GM12874 (cell line): ENCODE measurements at regions not wholly inside any gene's neighbourhood (a gene's known extent, or its start where the extent isn't known, plus 50 kb on each side); places are given as distances from the start of the nearest gene placed in this dataset.

Experiments used
- TF ChIP-seq, protein P1 (sequence below): IDR thresholded peaks from 2 replicates; pipeline ENCODE4 v1.5.1; 2011; ENCODE audit warnings: low read depth, mild to moderate bottlenecking, control low read depth, low read length, moderate library complexity; ENCODE audit not compliant: insufficient read depth

DNA sequence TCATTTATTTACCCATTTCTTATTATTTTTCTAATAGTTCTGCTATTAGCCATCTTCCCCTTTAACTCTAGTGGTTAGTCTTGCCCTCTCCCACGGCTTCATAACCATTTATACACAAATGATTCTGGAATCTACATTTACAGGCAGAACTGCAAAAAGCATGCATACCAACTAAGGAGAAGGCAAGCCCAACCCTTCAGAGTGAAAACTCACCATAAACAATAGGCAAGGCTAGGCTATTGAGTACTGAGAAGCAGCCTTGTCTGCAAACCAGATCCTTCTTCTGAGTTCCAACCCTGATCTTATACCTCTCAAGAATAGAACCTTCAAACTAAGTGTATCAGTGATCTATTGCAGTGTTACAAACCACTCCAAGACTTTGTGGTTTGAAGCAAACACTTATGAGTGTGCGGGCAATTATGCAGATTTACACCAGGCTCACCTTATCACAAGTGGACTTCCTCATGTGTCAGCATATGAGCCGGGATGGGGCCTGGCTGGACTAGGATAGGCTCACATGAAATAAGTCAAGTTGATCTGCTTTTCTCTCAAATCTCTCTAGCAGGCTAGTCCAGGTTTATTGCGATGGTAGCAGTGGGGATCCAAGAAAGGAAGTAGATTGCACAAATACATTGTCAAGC, 896.9 kb upstream of the PHF14 start:
- TF ChIP-seq, protein P1, sequence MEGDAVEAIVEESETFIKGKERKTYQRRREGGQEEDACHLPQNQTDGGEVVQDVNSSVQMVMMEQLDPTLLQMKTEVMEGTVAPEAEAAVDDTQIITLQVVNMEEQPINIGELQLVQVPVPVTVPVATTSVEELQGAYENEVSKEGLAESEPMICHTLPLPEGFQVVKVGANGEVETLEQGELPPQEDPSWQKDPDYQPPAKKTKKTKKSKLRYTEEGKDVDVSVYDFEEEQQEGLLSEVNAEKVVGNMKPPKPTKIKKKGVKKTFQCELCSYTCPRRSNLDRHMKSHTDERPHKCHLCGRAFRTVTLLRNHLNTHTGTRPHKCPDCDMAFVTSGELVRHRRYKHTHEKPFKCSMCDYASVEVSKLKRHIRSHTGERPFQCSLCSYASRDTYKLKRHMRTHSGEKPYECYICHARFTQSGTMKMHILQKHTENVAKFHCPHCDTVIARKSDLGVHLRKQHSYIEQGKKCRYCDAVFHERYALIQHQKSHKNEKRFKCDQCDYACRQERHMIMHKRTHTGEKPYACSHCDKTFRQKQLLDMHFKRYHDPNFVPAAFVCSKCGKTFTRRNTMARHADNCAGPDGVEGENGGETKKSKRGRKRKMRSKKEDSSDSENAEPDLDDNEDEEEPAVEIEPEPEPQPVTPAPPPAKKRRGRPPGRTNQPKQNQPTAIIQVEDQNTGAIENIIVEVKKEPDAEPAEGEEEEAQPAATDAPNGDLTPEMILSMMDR = no peak

DNA sequence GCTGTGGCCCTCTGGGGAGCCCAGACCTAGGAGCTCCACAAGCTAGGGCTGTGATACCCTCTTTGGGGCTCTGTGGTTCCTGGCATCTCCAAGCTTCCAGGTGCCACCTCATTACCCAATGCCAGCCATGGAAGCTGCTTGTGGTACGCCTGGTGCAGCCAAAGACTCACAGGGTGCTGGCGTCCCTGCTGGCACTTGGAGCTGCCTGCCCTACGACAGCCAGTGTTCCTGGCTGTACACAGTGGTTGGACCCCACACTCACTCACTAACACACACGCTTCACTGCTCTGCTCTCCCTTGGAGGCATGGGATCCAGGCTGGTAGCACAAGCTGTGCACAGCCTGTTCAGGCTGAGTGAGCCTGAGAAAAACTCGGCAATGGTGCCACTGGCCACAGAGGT, 894.1 kb upstream of the PHF14 start:
- TF ChIP-seq, protein P1 = no peak

DNA sequence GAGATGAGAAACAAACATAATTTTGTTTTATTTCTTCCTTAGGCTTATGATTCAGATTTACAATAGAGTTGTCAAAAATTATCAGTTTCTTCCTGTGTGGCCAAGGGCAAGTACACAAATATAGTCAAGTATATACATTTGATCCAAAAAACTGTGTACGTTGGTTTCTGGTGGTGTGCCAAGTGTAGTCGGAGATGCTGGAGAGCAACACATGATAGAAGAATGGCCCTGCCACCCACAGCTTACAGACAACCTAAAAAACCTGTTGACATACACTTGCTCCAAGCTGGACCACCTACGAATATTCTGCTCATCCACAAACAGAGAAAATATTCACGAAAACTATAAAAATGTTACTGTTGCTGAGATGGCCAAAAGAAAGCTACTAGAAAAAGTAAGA, 890.8 kb upstream of the PHF14 start:
- TF ChIP-seq, protein P1 = no peak

DNA sequence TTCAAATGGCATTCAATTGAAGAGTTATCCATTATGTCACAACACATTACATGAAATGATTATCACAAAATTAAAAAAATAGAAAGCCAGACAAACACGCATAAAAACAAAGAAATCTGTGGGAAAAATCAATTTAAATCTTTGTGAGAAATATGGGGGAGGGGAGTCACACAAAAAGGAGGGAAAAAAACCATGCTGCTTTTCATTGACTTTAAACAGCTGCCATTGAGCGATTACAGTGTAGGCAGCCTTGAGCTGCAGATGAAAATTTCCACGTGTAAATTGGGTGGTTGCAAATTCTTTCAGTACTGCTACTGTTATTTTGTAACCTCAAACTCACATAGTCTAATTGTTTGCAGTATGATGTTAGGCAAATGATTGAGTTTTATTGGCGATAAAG, 889.9 kb upstream of the PHF14 start:
- TF ChIP-seq, protein P1 = no peak

DNA sequence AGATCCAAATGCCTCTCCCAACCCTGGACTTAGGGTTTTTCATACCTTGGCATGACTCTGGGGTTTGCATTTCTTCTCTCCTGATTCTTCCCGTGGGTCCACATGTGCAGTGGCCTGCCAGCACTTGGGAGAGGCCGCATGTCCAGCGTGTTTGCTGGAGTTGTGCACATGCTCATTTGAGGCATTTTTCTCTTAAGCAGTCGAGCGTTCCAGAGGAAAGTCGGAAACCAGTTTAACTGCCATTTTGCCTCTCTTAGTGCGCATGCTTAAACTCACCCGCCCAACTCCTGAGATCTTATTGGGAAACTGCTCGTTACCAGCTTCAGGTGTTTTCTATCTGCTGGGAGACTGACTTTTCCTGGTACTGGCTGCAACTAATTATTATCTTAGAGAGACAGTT, 888.4 kb upstream of the PHF14 start:
- TF ChIP-seq, protein P1 = no peak

DNA sequence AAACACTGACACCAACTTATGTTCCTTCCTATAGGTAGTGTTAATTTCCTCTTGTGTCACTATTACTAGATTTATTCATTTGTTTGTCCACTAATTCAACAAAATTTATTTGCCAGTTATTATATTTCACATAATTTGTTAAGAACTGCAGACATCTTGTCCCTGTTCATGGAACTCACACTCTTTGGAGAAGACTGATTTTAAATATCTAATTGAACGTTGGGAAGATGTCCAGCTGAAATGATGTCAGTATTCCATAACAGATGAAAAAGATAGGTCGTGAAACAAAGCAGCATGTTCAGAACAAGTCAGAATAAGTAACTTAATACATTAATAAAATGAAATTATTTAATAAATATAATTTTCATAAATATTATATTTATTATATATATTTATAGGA, 873.1 kb upstream of the PHF14 start:
- TF ChIP-seq, protein P1 = no peak

DNA sequence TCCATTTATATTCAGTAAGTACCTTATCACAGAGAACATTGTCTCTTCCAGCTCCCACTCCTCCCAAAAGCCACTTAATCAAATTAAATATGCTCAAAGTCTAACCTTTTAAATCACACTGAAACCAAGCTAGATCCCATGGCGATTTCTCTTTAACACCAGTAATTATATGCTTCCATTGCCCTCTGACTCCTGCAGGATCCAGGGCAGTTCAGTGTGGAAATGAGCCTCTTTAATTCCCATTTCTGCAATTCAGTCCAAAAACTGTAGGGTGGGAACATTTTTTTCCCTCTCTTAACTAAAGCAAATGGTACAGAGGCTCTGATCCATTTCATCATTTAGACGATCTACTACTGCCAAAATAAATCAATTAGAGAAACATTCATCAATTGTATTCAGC, 872.3 kb upstream of the PHF14 start:
- TF ChIP-seq, protein P1 = no peak
